NCI-H1105 treated with DMSO at 0.1 percent for 48 hours (cell line): ENCODE measurements at regions not wholly inside any gene's neighbourhood (a gene's known extent, or its start where the extent isn't known, plus 50 kb on each side); places are given as distances from the start of the nearest gene placed in this dataset.
A peak's percentile ranks its signal among the peaks of the same experiment; 100 is the strongest.
"Not testable (repeated sequence)": the region's sequence is repeated elsewhere in the genome, so short reads cannot be mapped to it uniquely, and the experiment has no call there.

Source experiments
- DNase-seq: peaks from one replicate; lab custom pipeline; 2025; lab: John Stamatoyannopoulos, UW

- DNase-seq = no peak
Observed at GRCh38 chr7:84941936-84942335, 244.9 kb downstream of the SEMA3D start.

DNA sequence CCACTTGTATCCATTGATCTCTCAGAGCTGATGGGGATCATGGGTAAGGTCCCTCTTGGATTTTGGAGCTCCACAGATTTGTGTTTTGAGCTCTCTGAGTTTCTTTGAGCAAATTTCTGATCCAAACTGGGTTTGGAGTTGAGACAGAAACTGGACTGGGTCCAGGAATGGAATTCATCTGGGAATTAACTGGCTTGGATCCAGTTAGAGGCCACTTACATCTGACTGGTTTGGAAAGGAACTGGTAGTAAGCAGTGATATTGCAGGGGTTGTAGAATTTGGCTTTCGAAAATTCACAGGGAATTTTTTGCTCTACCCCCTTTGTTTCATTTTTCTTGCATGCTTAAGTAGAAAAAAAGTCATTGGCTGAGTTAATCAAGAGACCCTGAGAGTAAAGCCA, 245.6 kb downstream of the SEMA3D start:
- no peak for DNase-seq

DNA sequence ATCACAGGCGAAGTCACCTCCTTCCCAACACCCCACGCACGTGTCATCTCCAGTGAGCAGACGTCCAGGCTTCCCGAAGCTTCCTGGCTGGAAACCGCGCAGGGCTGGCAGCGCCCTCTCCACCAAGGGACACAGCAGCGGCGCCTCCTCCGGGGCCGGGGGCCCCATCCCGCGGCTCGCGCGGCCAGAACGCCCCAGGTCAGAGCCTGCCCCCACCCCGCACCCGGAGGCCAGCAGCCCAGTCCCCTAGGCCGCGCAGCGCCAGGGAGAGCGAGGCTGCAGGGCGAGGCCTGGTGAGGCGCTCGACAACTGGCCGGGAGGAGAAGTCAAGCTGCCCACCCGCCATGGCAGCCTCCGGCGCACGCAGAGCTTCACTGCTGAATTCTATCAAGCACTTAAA, 247.0 kb downstream of the SEMA3D start:
- no peak for DNase-seq

DNA sequence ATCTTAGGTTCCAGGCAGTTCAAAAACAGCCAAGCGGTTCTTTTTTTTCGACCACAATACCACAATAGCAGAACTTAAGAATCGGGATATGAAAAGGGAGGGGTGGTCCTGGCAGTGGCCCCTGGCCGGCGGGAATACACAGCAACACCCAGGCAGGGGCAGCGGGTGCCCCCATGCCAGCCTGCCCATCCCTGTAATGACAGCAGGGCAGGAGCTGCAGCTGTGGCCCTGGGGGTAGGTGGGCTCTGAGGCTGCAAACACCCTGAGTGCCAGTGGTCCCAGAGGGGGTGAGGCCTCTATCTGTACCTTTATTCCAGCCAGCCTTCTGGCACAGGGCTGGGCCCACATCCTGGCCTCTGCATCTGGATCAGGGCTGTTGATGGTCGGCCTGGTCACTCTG, 247.4 kb downstream of the SEMA3D start:
- no peak for DNase-seq

DNA sequence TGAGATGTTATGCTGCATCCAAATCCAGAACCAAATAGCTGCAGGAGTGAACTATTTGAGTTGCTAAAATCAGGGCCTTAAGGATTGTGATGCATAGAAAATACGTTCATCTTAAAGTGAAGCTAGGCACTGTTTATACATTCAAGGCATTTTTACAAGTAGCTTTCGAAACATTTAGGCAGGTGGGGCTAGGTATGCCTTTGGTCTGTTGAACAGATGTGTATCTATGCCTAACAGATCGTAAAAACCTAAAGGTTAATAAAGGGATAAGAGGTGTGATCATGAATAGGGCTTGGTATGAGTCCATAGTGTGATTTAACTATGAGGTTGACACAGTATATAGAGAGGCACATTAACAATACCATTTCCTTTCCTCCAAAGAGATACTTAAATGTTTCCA, 262.5 kb downstream of the SEMA3D start:
- DNase-seq = no peak

DNA sequence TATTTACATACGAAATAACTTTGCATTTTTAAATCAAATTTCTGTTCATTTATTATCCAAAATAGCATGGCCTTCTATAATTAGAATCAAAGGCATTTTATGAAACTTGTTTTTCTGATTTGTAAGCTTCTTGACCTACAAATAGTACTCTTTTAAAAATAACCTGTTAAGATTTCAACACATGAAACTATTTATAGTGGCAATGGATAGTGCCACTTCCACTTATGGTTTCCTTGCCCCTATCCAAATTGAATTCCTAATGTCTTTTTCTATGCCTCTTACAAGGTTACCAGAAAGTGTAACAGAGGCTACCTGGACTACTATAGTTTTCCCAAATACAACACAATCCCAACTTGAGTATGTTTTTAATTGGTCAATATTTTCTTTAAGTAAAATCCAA, 263.5 kb downstream of the SEMA3D start:
- no peak for DNase-seq

DNA sequence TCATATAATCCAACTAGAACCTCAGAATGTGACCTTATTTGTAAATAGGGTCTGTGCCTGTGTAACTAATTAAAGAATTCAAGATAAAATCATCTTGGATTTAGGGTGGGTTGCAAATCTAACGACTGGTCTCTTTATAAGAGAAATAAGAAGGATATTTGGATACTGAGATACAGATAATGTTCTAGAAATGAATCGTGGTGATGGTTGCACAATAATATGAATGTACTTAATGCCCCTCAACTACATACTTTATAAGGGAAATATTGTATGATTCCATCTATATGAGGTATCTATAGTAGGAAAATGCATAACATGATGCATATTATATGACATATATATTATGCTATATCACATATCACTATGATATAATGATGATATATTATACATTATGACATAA, 265.7 kb downstream of the SEMA3D start:
- DNase-seq = no peak

DNA sequence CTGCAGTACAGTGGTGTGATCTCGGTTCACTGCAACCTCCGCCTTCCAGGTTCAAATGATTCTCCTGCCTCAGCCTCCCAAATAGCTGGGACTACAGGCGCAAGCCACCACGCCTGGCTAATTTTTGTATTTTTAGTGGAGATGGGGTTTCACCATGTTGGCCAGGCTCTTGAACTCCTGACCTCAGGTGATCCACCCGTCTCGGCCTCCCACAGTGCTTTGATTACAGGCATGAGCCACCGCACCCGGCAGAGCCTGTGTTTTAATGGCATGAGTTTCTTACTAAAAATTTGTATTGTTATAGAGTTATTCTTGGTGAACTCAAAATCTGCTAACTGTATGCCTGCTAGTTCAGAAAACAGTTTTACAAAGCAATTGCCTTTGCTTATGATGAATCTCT, 269.9 kb downstream of the SEMA3D start:
- DNase-seq = not testable (repeated sequence)

DNA sequence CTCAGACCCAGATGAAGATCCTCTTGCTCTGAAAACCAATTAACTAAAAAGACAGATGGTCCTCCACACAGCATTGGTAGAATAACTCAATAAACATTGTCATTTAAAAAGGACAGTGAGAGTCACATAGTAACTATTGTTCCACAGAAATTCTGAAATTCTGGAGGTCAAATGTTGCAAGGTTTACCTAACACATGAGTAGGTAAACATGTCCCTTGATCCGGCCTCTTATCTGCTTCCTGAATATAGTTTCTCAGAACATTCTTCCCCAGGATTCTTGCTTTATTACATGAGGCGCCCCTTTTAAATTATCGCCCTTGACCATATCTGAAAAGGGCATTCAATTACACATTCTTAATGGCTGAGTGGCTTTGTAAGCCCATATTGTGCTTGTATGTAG, 270.7 kb downstream of the SEMA3D start:
- no peak for DNase-seq

GRCh38 chr7:84914598-84914997, 272.3 kb downstream of the SEMA3D start:
- DNase-seq = peak; percentile 6

DNA sequence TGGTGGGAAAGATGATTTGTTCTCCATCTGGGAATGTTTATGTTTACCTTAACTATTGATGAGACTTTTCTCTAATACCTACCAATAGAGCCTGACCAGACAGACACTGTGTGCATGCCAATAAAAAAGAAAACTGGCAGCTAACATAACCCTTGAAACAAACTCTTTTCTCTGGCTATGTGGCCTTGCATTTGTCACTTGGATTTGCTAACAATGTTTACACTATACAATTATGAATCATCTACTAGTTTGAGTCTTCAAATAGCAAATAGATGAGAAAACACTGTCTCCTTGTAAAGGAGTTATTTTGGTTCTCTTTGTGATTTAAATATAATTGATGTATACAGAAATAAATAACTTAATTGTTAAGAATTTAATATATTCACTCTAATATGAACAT, 273.1 kb downstream of the SEMA3D start:
- DNase-seq = no peak

DNA sequence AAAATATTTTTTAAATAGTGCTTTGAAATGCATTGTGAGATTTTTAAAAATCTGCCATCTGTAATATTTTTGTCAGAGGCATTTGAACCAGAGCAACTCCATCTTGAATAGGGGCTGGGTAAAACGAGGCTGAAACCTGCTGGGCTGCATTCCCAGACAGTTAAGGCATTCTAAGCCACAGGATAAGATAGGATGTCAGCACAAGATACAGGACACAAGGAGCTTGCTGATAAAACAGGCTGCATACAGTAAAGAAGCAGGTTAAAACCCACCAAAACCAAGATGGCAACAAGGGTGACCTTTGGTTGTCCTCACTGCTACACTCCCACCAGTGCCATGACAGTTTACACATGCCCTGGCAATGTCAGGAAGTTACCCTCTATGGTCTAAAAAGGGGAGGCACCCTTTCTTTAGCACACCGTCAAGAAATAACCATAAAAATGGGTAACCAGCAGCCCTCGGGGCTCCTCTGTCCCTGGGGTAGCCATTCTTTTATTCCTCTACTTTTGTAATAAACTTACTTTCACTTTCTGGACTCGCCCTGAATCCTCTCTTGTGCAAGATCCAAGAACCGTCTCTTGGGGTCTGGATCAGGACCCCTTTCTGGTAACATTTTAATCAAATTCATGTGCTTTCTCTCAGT, 273.7 kb downstream of the SEMA3D start:
- DNase-seq = no peak

DNA sequence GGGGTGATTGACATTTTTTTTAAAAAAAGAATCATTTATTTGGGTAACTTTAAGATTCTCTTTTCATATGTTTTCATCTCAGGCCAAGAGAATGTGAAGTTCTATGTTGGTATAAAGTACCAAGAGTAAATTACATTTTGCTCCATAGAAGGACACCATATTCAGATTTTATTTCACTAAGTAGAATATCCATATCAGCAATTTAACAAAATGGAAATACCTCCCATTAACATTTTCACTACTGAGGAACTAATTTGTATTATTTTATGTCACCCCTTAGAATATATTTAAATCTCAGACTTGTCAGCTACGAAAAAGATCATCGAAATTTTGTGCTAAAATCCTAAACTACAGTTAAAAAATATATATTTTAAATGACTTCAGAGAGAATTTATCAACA, 274.3 kb downstream of the SEMA3D start:
- no peak for DNase-seq

DNA sequence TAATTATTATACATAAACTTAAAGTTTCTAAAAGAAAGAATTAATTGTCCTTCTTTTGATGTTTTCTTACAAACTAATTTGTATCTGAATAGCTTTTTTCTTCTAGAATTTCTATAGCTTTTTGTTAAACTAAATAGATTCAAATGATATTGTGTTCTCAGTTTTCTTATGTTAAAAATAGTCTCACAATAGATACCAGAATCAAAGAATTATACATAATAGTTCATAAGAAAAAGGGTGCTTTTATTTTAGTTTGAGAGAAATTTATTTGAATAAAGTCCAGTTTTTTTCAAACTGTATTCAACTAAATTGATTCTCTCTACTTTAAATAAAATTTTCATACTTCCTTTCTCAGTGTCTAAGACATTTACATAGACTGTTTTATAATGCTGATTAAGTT, 274.8 kb downstream of the SEMA3D start:
- no peak for DNase-seq

DNA sequence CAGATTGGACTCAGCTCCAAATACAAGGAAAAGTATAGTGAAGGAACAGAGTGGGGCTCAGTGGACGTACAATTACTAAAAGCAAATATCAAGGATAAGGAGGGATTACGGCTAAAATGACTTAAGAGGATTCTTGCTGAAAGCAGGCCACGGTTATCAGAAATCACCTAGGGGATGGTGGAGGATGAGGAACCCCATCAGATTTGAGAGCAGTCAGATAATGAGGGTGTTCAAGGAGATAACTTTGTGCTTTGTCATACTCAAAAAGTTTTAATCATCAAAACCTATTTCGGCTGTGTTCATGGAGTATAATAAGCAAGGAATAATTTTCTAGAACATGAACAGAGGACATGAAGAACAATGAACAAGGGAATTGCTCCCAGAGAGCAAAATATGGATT, 275.8 kb downstream of the SEMA3D start:
- no peak for DNase-seq

DNA sequence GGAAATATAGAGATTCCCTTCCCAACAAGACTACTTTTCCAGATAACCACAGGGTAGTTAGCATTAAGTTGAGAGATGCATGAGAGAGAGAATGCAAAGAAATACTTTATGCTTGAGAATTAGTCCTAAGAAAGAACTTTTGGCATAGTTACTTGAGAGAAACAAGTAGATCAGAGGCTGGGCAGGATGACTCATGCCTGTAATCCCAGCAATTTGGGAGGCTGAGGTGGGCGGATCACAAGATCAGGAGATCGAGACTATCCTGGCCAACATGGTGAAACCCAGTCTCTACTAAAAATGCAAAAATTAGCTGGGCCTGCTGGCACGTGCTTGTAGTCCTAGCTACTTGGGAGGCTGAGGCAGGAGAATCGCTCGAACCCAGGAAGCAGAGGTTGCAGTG, 276.5 kb downstream of the SEMA3D start:
- not testable (repeated sequence) for DNase-seq

DNA sequence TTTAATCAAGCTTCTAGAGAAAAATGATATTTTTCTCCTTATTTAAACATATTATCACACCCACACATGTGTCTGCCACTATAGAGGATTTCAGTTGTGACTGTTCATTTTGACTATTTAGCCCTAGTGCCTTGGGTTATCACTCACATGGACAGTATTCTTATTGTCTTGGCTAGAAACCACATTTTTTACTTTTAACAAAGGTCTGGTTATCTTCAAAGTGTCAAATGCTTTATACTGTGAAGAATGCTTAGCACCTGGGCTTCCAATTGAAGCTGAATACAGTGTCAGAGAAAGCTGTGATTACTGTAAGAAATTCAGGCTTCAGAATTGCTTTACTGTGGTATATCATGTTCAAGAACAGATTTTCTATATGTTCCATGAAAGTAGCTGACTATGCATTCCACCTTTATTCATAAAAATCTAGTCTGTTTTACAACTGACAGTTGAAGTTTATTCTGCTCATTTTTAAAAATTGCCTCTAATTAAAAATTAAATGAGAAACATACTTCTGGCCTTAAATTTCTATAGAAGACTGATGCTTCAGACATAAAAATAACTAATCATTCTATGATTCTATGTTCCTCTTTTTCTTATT, 278.6 kb downstream of the SEMA3D start:
- no peak for DNase-seq

- no peak for DNase-seq
Observed at GRCh38 chr7:84906889-84907288, 280.0 kb downstream of the SEMA3D start.

GRCh38 chr7:84904561-84904960, 282.3 kb downstream of the SEMA3D start:
- no peak for DNase-seq

GRCh38 chr7:84901366-84901765, 285.5 kb downstream of the SEMA3D start:
- no peak for DNase-seq

GRCh38 chr7:84900215-84900614, 286.6 kb downstream of the SEMA3D start:
- no peak for DNase-seq

DNA sequence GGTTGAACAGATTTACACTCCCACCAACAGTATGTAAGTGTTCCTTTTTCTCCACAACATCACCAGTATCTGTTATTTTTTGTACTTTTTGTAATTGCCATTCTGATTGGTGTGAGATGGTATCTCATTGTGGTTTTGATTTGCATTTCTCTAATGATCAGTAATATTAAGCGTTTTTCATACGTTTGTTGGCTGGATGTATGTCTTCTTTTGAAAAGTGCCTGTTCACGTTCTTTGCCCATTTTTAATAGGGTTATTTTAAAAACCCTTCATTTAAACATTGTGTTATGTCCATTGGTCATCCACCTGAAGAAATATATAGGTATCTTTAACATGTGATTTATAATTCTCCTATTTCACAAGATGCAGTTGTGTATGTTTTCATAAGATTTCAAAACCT, 291.3 kb downstream of the SEMA3D start:
- DNase-seq = no peak

GRCh38 chr7:84883570-84883969, 303.3 kb downstream of the SEMA3D start:
- DNase-seq = not testable (repeated sequence)

DNA sequence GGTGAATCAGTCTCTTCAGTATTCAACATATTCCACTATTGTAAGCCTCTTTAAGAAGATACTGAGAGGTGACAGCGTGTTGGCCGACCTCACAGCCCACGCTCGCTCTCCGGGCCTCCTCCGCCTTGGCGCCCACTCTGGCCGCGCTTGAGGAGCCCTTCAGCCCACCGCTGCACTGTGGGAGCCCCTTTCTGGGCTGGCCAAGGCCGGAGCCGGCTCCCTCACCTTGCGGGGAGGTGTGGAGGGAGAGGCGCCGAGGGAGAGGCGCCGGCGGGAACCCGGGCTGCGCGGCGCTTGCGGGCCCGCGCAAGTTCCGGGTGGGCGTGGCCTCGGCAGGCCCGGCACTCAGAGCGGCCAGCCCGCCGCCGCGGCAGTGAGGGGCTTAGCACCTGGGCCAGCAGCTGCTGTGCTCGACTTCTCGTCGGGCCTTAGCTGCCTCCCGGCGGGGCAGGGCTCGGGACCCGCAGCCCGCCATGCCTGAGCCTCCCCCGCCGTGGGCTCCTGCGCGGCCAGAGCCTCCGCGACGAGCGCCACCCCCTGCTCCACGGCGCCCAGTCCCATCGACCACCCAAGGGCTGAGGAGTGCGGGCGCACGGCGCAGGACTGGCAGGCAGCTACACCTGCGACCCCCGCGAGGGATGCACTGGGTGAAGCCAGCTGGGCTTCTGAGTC, 306.4 kb downstream of the SEMA3D start:
- DNase-seq = not testable (repeated sequence)
